Fibroblast of villous mesenchyme (primary cell): ENCODE measurements at regions not wholly inside any gene's neighbourhood (a gene's known extent, or its start where the extent isn't known, plus 50 kb on each side); places are given as distances from the start of the nearest gene placed in this dataset.

Experiments used
- DNase-seq: peaks from one replicate; pipeline ENCODE4 v3.0.0-alpha.2; 2010; ENCODE audit warnings: low read depth
- H3K4me3 ChIP-seq: 2 replicates; pipeline ENCODE4 v1.5.1; 2011; ENCODE audit warnings: low read depth, mild to moderate bottlenecking, low read length
- TF ChIP-seq, protein P1 (sequence below): IDR thresholded peaks from 2 replicates; pipeline ENCODE4 v1.5.1; 2012; ENCODE audit warnings: low read depth, mild to moderate bottlenecking, low read length; ENCODE audit not compliant: insufficient read depth

GRCh38 chr10:2048337-2048973, 311.1 kb upstream of the ADARB2 start:
- no peak overlapping the region for H3K4me3 ChIP-seq
- no peak for DNase-seq
- TF ChIP-seq, protein P1, sequence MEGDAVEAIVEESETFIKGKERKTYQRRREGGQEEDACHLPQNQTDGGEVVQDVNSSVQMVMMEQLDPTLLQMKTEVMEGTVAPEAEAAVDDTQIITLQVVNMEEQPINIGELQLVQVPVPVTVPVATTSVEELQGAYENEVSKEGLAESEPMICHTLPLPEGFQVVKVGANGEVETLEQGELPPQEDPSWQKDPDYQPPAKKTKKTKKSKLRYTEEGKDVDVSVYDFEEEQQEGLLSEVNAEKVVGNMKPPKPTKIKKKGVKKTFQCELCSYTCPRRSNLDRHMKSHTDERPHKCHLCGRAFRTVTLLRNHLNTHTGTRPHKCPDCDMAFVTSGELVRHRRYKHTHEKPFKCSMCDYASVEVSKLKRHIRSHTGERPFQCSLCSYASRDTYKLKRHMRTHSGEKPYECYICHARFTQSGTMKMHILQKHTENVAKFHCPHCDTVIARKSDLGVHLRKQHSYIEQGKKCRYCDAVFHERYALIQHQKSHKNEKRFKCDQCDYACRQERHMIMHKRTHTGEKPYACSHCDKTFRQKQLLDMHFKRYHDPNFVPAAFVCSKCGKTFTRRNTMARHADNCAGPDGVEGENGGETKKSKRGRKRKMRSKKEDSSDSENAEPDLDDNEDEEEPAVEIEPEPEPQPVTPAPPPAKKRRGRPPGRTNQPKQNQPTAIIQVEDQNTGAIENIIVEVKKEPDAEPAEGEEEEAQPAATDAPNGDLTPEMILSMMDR = no peak

DNA sequence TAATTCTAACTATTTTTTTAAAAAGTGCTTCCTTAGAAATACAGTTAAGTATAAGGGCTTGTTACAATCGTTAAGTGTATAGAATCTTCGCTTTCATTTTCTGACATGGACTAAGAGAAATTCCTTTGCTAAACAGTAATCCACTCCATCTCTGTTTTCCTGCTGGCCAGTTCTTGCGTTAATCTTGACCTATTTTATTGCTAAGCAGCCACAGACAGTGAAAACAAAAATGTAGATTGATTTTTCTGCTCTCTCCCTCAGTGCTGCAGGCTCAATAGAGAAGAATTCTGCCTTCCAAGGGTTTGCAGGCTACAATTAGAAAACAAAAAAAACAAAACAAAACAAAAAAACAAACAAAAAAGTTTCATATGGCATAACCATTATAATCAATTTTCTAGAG, 310.4 kb upstream of the ADARB2 start:
- DNase-seq = no peak
- H3K4me3 ChIP-seq = no peak overlapping the region
- TF ChIP-seq, protein P1 = no peak

DNA sequence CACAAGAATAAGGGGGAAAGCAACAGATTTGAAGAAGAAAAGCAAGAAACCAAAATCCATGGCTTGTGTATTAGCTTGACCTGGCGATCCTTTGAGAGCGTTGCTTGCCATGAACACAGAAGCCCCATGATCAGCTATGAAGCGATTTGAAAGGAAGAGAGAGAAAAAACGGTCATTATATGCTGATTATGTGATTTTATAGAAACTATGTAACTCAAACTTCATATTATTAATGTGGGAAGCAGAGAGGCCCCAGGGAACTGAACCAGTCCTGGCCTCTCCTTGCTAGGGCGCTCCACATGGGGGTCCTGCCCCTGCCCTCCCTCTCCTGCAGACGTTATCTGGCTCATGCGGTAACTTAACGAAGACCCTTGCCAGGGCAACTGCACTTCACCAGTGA, 306.1 kb upstream of the ADARB2 start:
- H3K4me3 ChIP-seq = no peak overlapping the region
- TF ChIP-seq, protein P1 = no peak
- no peak for DNase-seq

GRCh38 chr10:2038036-2038435, 300.7 kb upstream of the ADARB2 start:
- TF ChIP-seq, protein P1 = no peak

GRCh38 chr10:2037246-2037645, 299.9 kb upstream of the ADARB2 start:
- DNase-seq = no peak
- TF ChIP-seq, protein P1 = no peak

More at GRCh38 chr10:2038036-2038435, 300.7 kb upstream of the ADARB2 start:
- DNase-seq = no peak
- no peak overlapping the region for H3K4me3 ChIP-seq

GRCh38 chr10:2036209-2036608, 298.9 kb upstream of the ADARB2 start:
- TF ChIP-seq, protein P1 = no peak
- H3K4me3 ChIP-seq = no peak overlapping the region
- DNase-seq = no peak

More at GRCh38 chr10:2037246-2037645, 299.9 kb upstream of the ADARB2 start:
- H3K4me3 ChIP-seq = no peak overlapping the region

DNA sequence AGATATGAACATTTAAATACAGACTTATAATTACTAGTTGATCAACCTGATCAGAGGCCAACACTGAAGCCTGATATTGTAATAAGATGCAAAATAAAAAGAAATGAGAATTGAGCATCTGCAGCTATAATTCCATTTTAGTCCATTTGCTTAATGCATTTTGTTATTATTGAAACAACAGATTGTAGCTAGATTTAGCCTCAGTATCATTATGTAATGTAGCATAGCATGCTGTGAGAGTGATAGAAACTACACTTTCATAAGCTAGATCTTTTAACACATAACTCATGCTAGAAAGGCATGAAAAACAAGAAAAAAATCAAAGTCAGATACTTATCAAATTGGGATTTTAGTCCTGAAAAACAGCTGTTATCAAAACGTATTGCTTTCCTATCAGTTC, 292.7 kb upstream of the ADARB2 start:
- no peak overlapping the region for H3K4me3 ChIP-seq
- TF ChIP-seq, protein P1 = no peak
- no peak for DNase-seq
